Neural cell (in vitro differentiated cells): ENCODE measurements at regions not wholly inside any gene's neighbourhood (a gene's known extent, or its start where the extent isn't known, plus 50 kb on each side); places are given as distances from the start of the nearest gene placed in this dataset.

Experiments
- H2AFZ ChIP-seq: fragments of 200-600, 300-800 bp; sonication (generic), shearing (Covaris generic); 2 replicates; pipeline ENCODE4 v1.6.0; 2014; ENCODE audit warnings: low read depth, mild to moderate bottlenecking, antibody characterized with exemption, low read length, moderate library complexity
- H3F3A ChIP-seq: fragments of 200-600 bp; shearing (Covaris generic); 2 replicates; pipeline ENCODE4 v1.6.1; 2016; ENCODE audit warnings: mild to moderate bottlenecking, moderate library complexity, mixed read lengths, antibody characterized with exemption, low read length; ENCODE audit not compliant: insufficient read depth, poor library complexity, severe bottlenecking
- H3K27ac ChIP-seq: fragments of 200-600, 300-800 bp; sonication (generic), shearing (Covaris generic); 2 replicates; pipeline ENCODE4 v1.5.1; 2014; ENCODE audit warnings: mild to moderate bottlenecking, low read length, moderate library complexity
- H3K27me3 ChIP-seq: fragments of 300-800, 200-600 bp; sonication (generic), shearing (Covaris generic); 2 replicates; pipeline ENCODE4 v1.6.0; 2014; ENCODE audit warnings: mild to moderate bottlenecking, low read depth, low read length, moderate library complexity; ENCODE audit not compliant: insufficient read depth
- H3K36me3 ChIP-seq: fragments of 300-800, 200-600 bp; sonication (generic), shearing (Covaris generic); 2 replicates; pipeline ENCODE4 v1.5.1; 2014; ENCODE audit warnings: mild to moderate bottlenecking, antibody characterized with exemption, low read length, moderate library complexity; ENCODE audit not compliant: insufficient read depth
- H3K4me2 ChIP-seq: fragments of 300-800, 200-600 bp; sonication (generic), shearing (Covaris generic); 2 replicates; pipeline ENCODE4 v1.6.0; 2014; ENCODE audit warnings: mild to moderate bottlenecking, low read length
- H3K4me3 ChIP-seq: fragments of 300-800, 200-600 bp; sonication (generic), shearing (Covaris generic); 2 replicates; pipeline ENCODE4 v1.5.1; 2014; ENCODE audit warnings: mild to moderate bottlenecking, low read length, moderate library complexity
- H3K79me2 ChIP-seq: fragments of 200-600 bp; shearing (Covaris generic); replicated peaks from 2 replicates; pipeline ENCODE4 v1.6.0; 2014; ENCODE audit warnings: mild to moderate bottlenecking, low read length, moderate library complexity; ENCODE audit not compliant: insufficient read depth
- H3K9ac ChIP-seq: fragments of 300-800, 200-600 bp; sonication (generic), shearing (Covaris generic); 2 replicates; pipeline ENCODE4 v1.6.1; 2016; ENCODE audit warnings: mild to moderate bottlenecking, low read length, mixed read lengths
- H3K9me2 ChIP-seq: fragments of 200-600 bp; shearing (Covaris generic); 2 replicates; pipeline ENCODE4 v1.6.1; 2016; ENCODE audit warnings: mild to moderate bottlenecking, low read length, mixed read lengths; ENCODE audit not compliant: insufficient read depth
- H3K9me3 ChIP-seq: fragments of 200-600, 300-800 bp; sonication (generic), shearing (Covaris generic); 2 replicates; pipeline ENCODE4 v1.6.1; 2016; ENCODE audit warnings: mild to moderate bottlenecking, mixed run types, low read length, moderate library complexity, mixed read lengths
- H4K20me1 ChIP-seq: fragments of 200-600 bp; shearing (Covaris generic); 2 replicates; pipeline ENCODE4 v1.6.1; 2016; ENCODE audit warnings: mild to moderate bottlenecking, mixed run types; ENCODE audit not compliant: insufficient read depth
- EP300 ChIP-seq: fragments of 450-650 bp; conservative IDR thresholded peaks from 2 replicates; pipeline ENCODE4 v1.6.1; 2014; ENCODE audit warnings: antibody characterized with exemption, mild to moderate bottlenecking, moderate library complexity; ENCODE audit not compliant: poor library complexity, severe bottlenecking
- EZH2 ChIP-seq: fragments of 200-600, 300-800 bp; shearing (Covaris generic), sonication (generic); IDR thresholded peaks from 2 replicates; pipeline ENCODE4 v1.6.1; 2014; ENCODE audit warnings: antibody characterized with exemption, low read length, borderline replicate concordance, mild to moderate bottlenecking; ENCODE audit not compliant: insufficient read depth, poor library complexity, severe bottlenecking
- MXI1 ChIP-seq: fragments of 450-650 bp; conservative IDR thresholded peaks from 2 replicates; pipeline ENCODE4 v1.6.1; 2014; ENCODE audit warnings: antibody characterized with exemption, mild to moderate bottlenecking; ENCODE audit not compliant: poor library complexity, severe bottlenecking
- POLR2AphosphoS5 ChIP-seq: IDR thresholded peaks from 2 replicates; pipeline ENCODE4 v1.6.1; 2012
- RAD21 ChIP-seq: fragments of 450-650 bp; conservative IDR thresholded peaks from 2 replicates; pipeline ENCODE4 v1.6.1; 2014; ENCODE audit warnings: antibody characterized with exemption, mild to moderate bottlenecking, moderate library complexity
- SMC3 ChIP-seq: fragments of 450-650 bp; conservative IDR thresholded peaks from 2 replicates; pipeline ENCODE4 v1.6.1; 2014; ENCODE audit warnings: antibody characterized with exemption, mild to moderate bottlenecking, moderate library complexity; ENCODE audit not compliant: poor library complexity
- TAF1 ChIP-seq: IDR thresholded peaks from 2 replicates; pipeline ENCODE4 v1.6.1; 2012; ENCODE audit warnings: low read depth
- TF ChIP-seq, protein P1 (sequence below): fragments of 450-650 bp; IDR thresholded peaks from 2 replicates; pipeline ENCODE4 v1.5.1; 2014; ENCODE audit warnings: antibody characterized with exemption, mild to moderate bottlenecking, moderate library complexity; ENCODE audit not compliant: poor library complexity, severe bottlenecking
- TF ChIP-seq, protein P2 (sequence below): IDR thresholded peaks from 2 replicates; pipeline ENCODE4 v1.6.1; 2012; ENCODE audit warnings: borderline replicate concordance

DNA sequence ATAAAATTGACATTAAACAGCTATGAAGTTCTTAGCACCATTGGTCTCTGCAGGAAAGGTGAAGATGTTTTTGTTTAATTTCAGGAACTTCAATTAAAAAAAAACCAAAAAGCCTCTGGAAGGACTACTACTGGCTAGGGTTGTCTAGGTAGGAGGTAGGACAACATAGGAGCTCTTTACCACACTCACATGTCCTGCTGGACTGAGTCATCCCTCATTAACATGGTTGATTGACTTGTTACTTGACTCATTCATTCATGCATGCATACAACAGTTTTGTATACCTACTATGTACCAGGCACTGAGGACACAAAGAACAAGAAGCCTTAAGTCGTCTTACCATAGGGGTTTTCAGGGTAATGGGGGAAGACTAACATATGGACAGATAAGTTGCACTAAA, 216.9 kb upstream of the ARHGAP20 start:
- Histone ChIP-seq H3K4me3 (no peak overlapping the region), H3F3A (no peaks in the 10 kb centered on the region), H3K27me3 (no peaks in the 10 kb centered on the region), H3K9me2 (no peaks in the 10 kb centered on the region), H3K79me2 (no peaks in the 10 kb centered on the region), H3K36me3 (no peaks in the 10 kb centered on the region), H3K9ac (no peak overlapping the region), H3K4me2 (no peak overlapping the region), H3K27ac (no peak overlapping the region), H3K9me3 (no peaks in the 10 kb centered on the region), H2AFZ (no peak overlapping the region), H4K20me1 (no peaks in the 10 kb centered on the region)
- TF ChIP-seq SMC3 (no peak), POLR2AphosphoS5 (no peak), TAF1 (no peak), RAD21 (no peak), EP300 (no peak), EZH2 (no peak), MXI1 (no peak)
- TF ChIP-seq, protein P1, sequence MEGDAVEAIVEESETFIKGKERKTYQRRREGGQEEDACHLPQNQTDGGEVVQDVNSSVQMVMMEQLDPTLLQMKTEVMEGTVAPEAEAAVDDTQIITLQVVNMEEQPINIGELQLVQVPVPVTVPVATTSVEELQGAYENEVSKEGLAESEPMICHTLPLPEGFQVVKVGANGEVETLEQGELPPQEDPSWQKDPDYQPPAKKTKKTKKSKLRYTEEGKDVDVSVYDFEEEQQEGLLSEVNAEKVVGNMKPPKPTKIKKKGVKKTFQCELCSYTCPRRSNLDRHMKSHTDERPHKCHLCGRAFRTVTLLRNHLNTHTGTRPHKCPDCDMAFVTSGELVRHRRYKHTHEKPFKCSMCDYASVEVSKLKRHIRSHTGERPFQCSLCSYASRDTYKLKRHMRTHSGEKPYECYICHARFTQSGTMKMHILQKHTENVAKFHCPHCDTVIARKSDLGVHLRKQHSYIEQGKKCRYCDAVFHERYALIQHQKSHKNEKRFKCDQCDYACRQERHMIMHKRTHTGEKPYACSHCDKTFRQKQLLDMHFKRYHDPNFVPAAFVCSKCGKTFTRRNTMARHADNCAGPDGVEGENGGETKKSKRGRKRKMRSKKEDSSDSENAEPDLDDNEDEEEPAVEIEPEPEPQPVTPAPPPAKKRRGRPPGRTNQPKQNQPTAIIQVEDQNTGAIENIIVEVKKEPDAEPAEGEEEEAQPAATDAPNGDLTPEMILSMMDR: no peak
- TF ChIP-seq, protein P2, sequence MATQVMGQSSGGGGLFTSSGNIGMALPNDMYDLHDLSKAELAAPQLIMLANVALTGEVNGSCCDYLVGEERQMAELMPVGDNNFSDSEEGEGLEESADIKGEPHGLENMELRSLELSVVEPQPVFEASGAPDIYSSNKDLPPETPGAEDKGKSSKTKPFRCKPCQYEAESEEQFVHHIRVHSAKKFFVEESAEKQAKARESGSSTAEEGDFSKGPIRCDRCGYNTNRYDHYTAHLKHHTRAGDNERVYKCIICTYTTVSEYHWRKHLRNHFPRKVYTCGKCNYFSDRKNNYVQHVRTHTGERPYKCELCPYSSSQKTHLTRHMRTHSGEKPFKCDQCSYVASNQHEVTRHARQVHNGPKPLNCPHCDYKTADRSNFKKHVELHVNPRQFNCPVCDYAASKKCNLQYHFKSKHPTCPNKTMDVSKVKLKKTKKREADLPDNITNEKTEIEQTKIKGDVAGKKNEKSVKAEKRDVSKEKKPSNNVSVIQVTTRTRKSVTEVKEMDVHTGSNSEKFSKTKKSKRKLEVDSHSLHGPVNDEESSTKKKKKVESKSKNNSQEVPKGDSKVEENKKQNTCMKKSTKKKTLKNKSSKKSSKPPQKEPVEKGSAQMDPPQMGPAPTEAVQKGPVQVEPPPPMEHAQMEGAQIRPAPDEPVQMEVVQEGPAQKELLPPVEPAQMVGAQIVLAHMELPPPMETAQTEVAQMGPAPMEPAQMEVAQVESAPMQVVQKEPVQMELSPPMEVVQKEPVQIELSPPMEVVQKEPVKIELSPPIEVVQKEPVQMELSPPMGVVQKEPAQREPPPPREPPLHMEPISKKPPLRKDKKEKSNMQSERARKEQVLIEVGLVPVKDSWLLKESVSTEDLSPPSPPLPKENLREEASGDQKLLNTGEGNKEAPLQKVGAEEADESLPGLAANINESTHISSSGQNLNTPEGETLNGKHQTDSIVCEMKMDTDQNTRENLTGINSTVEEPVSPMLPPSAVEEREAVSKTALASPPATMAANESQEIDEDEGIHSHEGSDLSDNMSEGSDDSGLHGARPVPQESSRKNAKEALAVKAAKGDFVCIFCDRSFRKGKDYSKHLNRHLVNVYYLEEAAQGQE: no peak

DNA sequence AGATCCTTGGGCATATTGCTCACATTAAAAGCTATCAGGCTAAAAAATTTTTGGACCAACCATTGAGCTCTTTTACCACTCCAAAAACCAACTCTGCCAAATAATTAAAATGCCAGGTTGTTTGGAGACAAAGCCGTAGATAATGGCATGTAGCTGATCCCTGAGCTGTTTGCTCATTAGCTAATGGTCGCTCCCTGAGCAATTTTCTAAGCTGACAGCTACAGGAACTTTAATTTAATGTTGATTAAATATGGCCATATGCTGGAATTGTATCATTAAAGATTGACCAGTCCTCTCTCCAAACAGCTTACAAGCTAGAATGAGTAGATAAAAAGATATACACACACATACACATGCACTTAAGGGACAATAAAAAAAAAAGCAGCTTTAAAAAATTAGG, 216.2 kb upstream of the ARHGAP20 start:
- no peaks in the 10 kb centered on the region for H4K20me1 ChIP-seq
- no peak overlapping the region for H3K4me2 ChIP-seq
- no peaks in the 10 kb centered on the region for H3K9me2 ChIP-seq
- no peaks in the 10 kb centered on the region for H3K79me2 ChIP-seq
- H3K27me3 ChIP-seq: no peaks in the 10 kb centered on the region
- TF ChIP-seq EZH2 (no peak), MXI1 (no peak), TAF1 (no peak), POLR2AphosphoS5 (no peak), SMC3 (no peak)
- TF ChIP-seq, protein P1: no peak
- no peaks in the 10 kb centered on the region for H3F3A ChIP-seq
- no peaks in the 10 kb centered on the region for H3K36me3 ChIP-seq
- H3K27ac ChIP-seq: no peak overlapping the region
- H3K4me3 ChIP-seq: no peak overlapping the region
- no peak overlapping the region for H3K9ac ChIP-seq
- H2AFZ ChIP-seq: no peak overlapping the region
- H3K9me3 ChIP-seq: no peaks in the 10 kb centered on the region
